Glomerular visceral epithelial cell (primary cell): ENCODE measurements at regions not wholly inside any gene's neighbourhood (a gene's known extent, or its start where the extent isn't known, plus 50 kb on each side); places are given as distances from the start of the nearest gene placed in this dataset.

Source experiments
- DNase-seq: peaks from one replicate; pipeline ENCODE4 v3.0.0-alpha.2; 2016; ENCODE audit errors: extremely low spot score

GRCh38 chr1:99163671-99164070, 100.6 kb upstream of the PLPPR4 start:
- DNase-seq, result no peak

GRCh38 chr1:99170516-99170915, 93.8 kb upstream of the PLPPR4 start:
- DNase-seq, result peak; percentile 5

GRCh38 chr1:99171184-99171813, 93.0 kb upstream of the PLPPR4 start:
- no peak for DNase-seq

- DNase-seq, result no peak
These were observed 91.0 kb upstream of the PLPPR4 start for GRCh38 chr1:99173282-99173681.

- no peak for DNase-seq
These were observed 90.4 kb upstream of the PLPPR4 start for GRCh38 chr1:99173900-99174299.

GRCh38 chr1:99176753-99177152, 87.5 kb upstream of the PLPPR4 start:
- DNase-seq, result no peak

GRCh38 chr1:99177465-99177864, 86.8 kb upstream of the PLPPR4 start:
- no peak for DNase-seq

GRCh38 chr1:99180343-99180808, 83.9 kb upstream of the PLPPR4 start:
- peak; percentile 70 for DNase-seq

GRCh38 chr1:99180915-99181314, 83.4 kb upstream of the PLPPR4 start:
- no peak for DNase-seq

- no peak for DNase-seq
These were observed 82.4 kb upstream of the PLPPR4 start for GRCh38 chr1:99181892-99182291.

- DNase-seq, result no peak
These were observed 79.1 kb upstream of the PLPPR4 start for GRCh38 chr1:99185196-99185595.

GRCh38 chr1:99193431-99193830, 70.9 kb upstream of the PLPPR4 start:
- no peak for DNase-seq

- DNase-seq, result no peak
These were observed 65.9 kb upstream of the PLPPR4 start for GRCh38 chr1:99198393-99198792.

- DNase-seq, result no peak
These were observed 57.1 kb upstream of the PLPPR4 start for GRCh38 chr1:99207216-99207615.
